K562 (cell line): ENCODE measurements at regions not wholly inside any gene's neighbourhood (a gene's known extent, or its start where the extent isn't known, plus 50 kb on each side); places are given as distances from the start of the nearest gene placed in this dataset.

ENCODE experiments used
- GTF2F1 ChIP-seq: IDR thresholded peaks from 2 replicates; pipeline ENCODE4 v1.6.1; 2011; ENCODE audit warnings: low read depth, low read length, improper control_type of control experiment
- RNF2 ChIP-seq: sonication (generic); IDR thresholded peaks from 2 replicates; pipeline ENCODE4 v1.6.1; 2016
- SPI1 ChIP-seq: IDR thresholded peaks from 2 replicates; pipeline ENCODE4 v1.6.1; 2011; ENCODE audit warnings: low read depth, low read length, control low read depth, borderline replicate concordance
- TSHZ1 ChIP-seq: fragments of 250-450 bp; sonication (Bioruptor Pico); IDR thresholded peaks from 2 replicates; pipeline ENCODE4 v1.4.0; 2020; ENCODE audit warnings: mild to moderate bottlenecking, moderate library complexity

DNA sequence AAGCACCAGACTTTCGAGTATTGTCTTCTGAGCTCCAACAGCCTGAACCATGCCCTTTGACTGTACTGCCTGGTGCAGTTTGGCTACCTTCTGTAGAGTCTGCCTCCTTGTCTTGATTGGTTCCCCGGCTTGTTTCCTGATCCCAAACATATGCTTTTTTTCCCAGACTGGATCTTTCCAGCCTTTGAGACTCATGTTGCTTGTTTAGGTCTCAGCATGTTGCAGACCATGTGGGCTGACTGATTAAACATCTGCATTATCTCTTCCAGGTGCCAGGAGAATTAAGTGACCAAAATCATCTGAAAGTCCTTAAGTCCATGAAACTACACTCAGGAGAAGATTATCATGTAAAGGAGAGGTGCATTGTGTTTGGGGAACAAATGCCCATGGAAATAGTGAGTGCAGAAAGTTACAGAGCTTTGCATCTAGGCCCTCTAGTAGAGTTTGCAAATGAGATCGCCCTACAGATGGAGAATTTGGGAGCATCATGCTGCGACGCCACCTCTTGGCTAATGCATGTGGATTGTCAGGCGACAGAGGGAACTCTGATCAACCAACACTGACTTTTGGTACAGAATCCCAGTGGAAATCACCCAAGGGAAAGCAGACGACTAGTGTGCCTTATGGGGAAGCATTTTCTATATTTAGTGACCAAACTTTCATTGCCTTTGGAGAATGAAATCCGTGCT, 188.8 kb downstream of the BLID start:
- TF ChIP-seq RNF2 (no peak), GTF2F1 (no peak), TSHZ1 (CRISPR knock-in tag) (no peak), SPI1 (no peak)
